Thyroid gland (tissue), 4 donors: ENCODE measurements at regions not wholly inside any gene's neighbourhood (a gene's known extent, or its start where the extent isn't known, plus 50 kb on each side); places are given as distances from the start of the nearest gene placed in this dataset.
"Not testable (repeated sequence)": the region's sequence is repeated elsewhere in the genome, so short reads cannot be mapped to it uniquely, and the experiment has no call there.

Source experiments
- POLR2A ChIP-seq, 2 donors: fragments of 450-650 bp; IDR thresholded peaks; one replicate each; pipeline ENCODE4 v1.6.1; 2017; ENCODE audit warnings: antibody characterized with exemption in 2 of 2, mild to moderate bottlenecking in 2 of 2, moderate library complexity in 1 of 2
- TF ChIP-seq, protein P1 (sequence below), 6 experiments: fragments of 200-600 bp in 3 of 6; fragments of 450-650 bp in 3 of 6; sonication (generic) in 3 of 6; IDR thresholded peaks; one replicate each; pipeline ENCODE4 v1.5.1; 2016 to 2019; ENCODE audit warnings: antibody characterized with exemption in 6 of 6, mild to moderate bottlenecking in 2 of 6, inconsistent platforms in 1 of 6, moderate library complexity in 1 of 6

DNA sequence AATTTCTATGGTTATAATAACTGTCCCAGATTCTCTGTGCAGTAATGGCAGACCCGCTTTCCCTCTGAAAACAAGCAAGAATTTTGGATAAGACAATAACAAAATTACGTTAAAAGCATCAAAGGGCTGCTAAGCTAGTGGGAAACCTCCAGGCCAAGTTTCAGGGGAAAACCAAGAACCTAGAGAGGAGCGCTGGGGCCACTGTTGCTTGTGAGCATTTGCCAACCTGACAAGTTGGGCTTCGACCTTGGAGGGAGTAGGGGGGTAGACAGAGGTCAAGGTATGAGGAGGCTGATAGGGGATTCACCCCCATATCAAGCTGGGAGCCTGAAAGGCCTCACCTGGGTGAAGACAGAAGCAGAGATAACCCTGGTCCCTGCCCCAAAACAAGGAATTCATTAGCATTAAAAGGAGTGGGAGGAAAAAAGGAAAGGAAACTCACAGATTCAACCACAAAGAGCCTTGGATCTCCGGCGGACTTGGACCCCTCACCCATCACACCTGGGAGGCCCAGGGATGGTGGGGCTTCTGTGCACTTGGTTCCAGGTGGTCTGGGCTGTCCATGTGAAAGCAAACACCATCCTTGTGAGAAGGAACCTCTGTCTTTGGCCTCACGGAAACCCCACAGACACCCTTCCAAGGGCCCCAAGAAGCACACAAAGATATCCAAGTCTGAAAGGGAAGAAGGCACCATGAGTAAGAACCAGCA, 259.9 kb downstream of the GOLGA6L6 start:
- TF ChIP-seq, protein P1, sequence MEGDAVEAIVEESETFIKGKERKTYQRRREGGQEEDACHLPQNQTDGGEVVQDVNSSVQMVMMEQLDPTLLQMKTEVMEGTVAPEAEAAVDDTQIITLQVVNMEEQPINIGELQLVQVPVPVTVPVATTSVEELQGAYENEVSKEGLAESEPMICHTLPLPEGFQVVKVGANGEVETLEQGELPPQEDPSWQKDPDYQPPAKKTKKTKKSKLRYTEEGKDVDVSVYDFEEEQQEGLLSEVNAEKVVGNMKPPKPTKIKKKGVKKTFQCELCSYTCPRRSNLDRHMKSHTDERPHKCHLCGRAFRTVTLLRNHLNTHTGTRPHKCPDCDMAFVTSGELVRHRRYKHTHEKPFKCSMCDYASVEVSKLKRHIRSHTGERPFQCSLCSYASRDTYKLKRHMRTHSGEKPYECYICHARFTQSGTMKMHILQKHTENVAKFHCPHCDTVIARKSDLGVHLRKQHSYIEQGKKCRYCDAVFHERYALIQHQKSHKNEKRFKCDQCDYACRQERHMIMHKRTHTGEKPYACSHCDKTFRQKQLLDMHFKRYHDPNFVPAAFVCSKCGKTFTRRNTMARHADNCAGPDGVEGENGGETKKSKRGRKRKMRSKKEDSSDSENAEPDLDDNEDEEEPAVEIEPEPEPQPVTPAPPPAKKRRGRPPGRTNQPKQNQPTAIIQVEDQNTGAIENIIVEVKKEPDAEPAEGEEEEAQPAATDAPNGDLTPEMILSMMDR (IDR thresholded peaks at IDR 0.05): not testable (repeated sequence)
- not testable (repeated sequence) for TF ChIP-seq POLR2A (IDR thresholded peaks at IDR 0.05)
